Neural cell (in vitro differentiated cells): ENCODE measurements at regions not wholly inside any gene's neighbourhood (a gene's known extent, or its start where the extent isn't known, plus 50 kb on each side); places are given as distances from the start of the nearest gene placed in this dataset.

Experiments used
- H2AFZ ChIP-seq: fragments of 200-600, 300-800 bp; sonication (generic), shearing (Covaris generic); 2 replicates; pipeline ENCODE4 v1.6.0; 2014; ENCODE audit warnings: low read depth, mild to moderate bottlenecking, antibody characterized with exemption, low read length, moderate library complexity
- H3F3A ChIP-seq: fragments of 200-600 bp; shearing (Covaris generic); 2 replicates; pipeline ENCODE4 v1.6.1; 2016; ENCODE audit warnings: mild to moderate bottlenecking, moderate library complexity, mixed read lengths, antibody characterized with exemption, low read length; ENCODE audit not compliant: insufficient read depth, poor library complexity, severe bottlenecking
- H3K27ac ChIP-seq: fragments of 200-600, 300-800 bp; sonication (generic), shearing (Covaris generic); 2 replicates; pipeline ENCODE4 v1.5.1; 2014; ENCODE audit warnings: mild to moderate bottlenecking, low read length, moderate library complexity
- H3K27me3 ChIP-seq: fragments of 300-800, 200-600 bp; sonication (generic), shearing (Covaris generic); 2 replicates; pipeline ENCODE4 v1.6.0; 2014; ENCODE audit warnings: mild to moderate bottlenecking, low read depth, low read length, moderate library complexity; ENCODE audit not compliant: insufficient read depth
- H3K36me3 ChIP-seq: fragments of 300-800, 200-600 bp; sonication (generic), shearing (Covaris generic); 2 replicates; pipeline ENCODE4 v1.5.1; 2014; ENCODE audit warnings: mild to moderate bottlenecking, antibody characterized with exemption, low read length, moderate library complexity; ENCODE audit not compliant: insufficient read depth
- H3K4me2 ChIP-seq: fragments of 300-800, 200-600 bp; sonication (generic), shearing (Covaris generic); 2 replicates; pipeline ENCODE4 v1.6.0; 2014; ENCODE audit warnings: mild to moderate bottlenecking, low read length
- H3K4me3 ChIP-seq: fragments of 300-800, 200-600 bp; sonication (generic), shearing (Covaris generic); 2 replicates; pipeline ENCODE4 v1.5.1; 2014; ENCODE audit warnings: mild to moderate bottlenecking, low read length, moderate library complexity
- H3K79me2 ChIP-seq: fragments of 200-600 bp; shearing (Covaris generic); replicated peaks from 2 replicates; pipeline ENCODE4 v1.6.0; 2014; ENCODE audit warnings: mild to moderate bottlenecking, low read length, moderate library complexity; ENCODE audit not compliant: insufficient read depth
- H3K9ac ChIP-seq: fragments of 300-800, 200-600 bp; sonication (generic), shearing (Covaris generic); 2 replicates; pipeline ENCODE4 v1.6.1; 2016; ENCODE audit warnings: mild to moderate bottlenecking, low read length, mixed read lengths
- H3K9me2 ChIP-seq: fragments of 200-600 bp; shearing (Covaris generic); 2 replicates; pipeline ENCODE4 v1.6.1; 2016; ENCODE audit warnings: mild to moderate bottlenecking, low read length, mixed read lengths; ENCODE audit not compliant: insufficient read depth
- H3K9me3 ChIP-seq: fragments of 200-600, 300-800 bp; sonication (generic), shearing (Covaris generic); 2 replicates; pipeline ENCODE4 v1.6.1; 2016; ENCODE audit warnings: mild to moderate bottlenecking, mixed run types, low read length, moderate library complexity, mixed read lengths
- H4K20me1 ChIP-seq: fragments of 200-600 bp; shearing (Covaris generic); 2 replicates; pipeline ENCODE4 v1.6.1; 2016; ENCODE audit warnings: mild to moderate bottlenecking, mixed run types; ENCODE audit not compliant: insufficient read depth
- EP300 ChIP-seq: fragments of 450-650 bp; conservative IDR thresholded peaks from 2 replicates; pipeline ENCODE4 v1.6.1; 2014; ENCODE audit warnings: antibody characterized with exemption, mild to moderate bottlenecking, moderate library complexity; ENCODE audit not compliant: poor library complexity, severe bottlenecking
- MXI1 ChIP-seq: fragments of 450-650 bp; conservative IDR thresholded peaks from 2 replicates; pipeline ENCODE4 v1.6.1; 2014; ENCODE audit warnings: antibody characterized with exemption, mild to moderate bottlenecking; ENCODE audit not compliant: poor library complexity, severe bottlenecking
- POLR2AphosphoS5 ChIP-seq: IDR thresholded peaks from 2 replicates; pipeline ENCODE4 v1.6.1; 2012
- SMC3 ChIP-seq: fragments of 450-650 bp; conservative IDR thresholded peaks from 2 replicates; pipeline ENCODE4 v1.6.1; 2014; ENCODE audit warnings: antibody characterized with exemption, mild to moderate bottlenecking, moderate library complexity; ENCODE audit not compliant: poor library complexity
- TAF1 ChIP-seq: IDR thresholded peaks from 2 replicates; pipeline ENCODE4 v1.6.1; 2012; ENCODE audit warnings: low read depth
- TF ChIP-seq, protein P1 (sequence below): fragments of 450-650 bp; IDR thresholded peaks from 2 replicates; pipeline ENCODE4 v1.5.1; 2014; ENCODE audit warnings: antibody characterized with exemption, mild to moderate bottlenecking, moderate library complexity; ENCODE audit not compliant: poor library complexity, severe bottlenecking
- TF ChIP-seq, protein P2 (sequence below): IDR thresholded peaks from 2 replicates; pipeline ENCODE4 v1.6.1; 2012; ENCODE audit warnings: borderline replicate concordance

DNA sequence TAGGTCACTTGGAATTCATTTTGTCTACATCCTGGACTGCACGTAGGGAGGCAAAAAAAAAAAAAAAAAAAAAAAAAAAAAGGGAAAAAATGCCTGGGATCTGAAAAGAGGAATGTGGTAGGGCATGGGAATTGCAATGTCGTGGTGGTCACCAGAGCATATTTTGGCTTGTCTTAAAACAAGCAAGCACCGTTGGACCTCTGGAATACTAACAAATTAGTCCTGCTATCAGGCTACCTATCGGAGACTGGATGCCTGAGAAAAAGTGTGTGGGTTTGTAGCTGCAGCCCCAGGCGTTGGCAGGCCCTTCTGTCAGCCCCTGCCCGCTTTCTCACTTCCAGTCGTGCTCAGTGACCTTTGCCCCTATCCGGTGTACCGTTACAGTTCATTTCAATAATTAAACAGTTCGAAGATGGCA, 588.5 kb upstream of the ZEB2 start:
- H3K79me2 ChIP-seq: no peaks in the 10 kb centered on the region
- no peak overlapping the region for H2AFZ ChIP-seq
- no peaks in the 10 kb centered on the region for H3K27me3 ChIP-seq
- TF ChIP-seq, protein P1, sequence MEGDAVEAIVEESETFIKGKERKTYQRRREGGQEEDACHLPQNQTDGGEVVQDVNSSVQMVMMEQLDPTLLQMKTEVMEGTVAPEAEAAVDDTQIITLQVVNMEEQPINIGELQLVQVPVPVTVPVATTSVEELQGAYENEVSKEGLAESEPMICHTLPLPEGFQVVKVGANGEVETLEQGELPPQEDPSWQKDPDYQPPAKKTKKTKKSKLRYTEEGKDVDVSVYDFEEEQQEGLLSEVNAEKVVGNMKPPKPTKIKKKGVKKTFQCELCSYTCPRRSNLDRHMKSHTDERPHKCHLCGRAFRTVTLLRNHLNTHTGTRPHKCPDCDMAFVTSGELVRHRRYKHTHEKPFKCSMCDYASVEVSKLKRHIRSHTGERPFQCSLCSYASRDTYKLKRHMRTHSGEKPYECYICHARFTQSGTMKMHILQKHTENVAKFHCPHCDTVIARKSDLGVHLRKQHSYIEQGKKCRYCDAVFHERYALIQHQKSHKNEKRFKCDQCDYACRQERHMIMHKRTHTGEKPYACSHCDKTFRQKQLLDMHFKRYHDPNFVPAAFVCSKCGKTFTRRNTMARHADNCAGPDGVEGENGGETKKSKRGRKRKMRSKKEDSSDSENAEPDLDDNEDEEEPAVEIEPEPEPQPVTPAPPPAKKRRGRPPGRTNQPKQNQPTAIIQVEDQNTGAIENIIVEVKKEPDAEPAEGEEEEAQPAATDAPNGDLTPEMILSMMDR: no peak
- TF ChIP-seq, protein P2, sequence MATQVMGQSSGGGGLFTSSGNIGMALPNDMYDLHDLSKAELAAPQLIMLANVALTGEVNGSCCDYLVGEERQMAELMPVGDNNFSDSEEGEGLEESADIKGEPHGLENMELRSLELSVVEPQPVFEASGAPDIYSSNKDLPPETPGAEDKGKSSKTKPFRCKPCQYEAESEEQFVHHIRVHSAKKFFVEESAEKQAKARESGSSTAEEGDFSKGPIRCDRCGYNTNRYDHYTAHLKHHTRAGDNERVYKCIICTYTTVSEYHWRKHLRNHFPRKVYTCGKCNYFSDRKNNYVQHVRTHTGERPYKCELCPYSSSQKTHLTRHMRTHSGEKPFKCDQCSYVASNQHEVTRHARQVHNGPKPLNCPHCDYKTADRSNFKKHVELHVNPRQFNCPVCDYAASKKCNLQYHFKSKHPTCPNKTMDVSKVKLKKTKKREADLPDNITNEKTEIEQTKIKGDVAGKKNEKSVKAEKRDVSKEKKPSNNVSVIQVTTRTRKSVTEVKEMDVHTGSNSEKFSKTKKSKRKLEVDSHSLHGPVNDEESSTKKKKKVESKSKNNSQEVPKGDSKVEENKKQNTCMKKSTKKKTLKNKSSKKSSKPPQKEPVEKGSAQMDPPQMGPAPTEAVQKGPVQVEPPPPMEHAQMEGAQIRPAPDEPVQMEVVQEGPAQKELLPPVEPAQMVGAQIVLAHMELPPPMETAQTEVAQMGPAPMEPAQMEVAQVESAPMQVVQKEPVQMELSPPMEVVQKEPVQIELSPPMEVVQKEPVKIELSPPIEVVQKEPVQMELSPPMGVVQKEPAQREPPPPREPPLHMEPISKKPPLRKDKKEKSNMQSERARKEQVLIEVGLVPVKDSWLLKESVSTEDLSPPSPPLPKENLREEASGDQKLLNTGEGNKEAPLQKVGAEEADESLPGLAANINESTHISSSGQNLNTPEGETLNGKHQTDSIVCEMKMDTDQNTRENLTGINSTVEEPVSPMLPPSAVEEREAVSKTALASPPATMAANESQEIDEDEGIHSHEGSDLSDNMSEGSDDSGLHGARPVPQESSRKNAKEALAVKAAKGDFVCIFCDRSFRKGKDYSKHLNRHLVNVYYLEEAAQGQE: no peak
- no peak for TF ChIP-seq TAF1
- no peak for TF ChIP-seq EP300
- no peak overlapping the region for H3K4me2 ChIP-seq
- H3K9me2 ChIP-seq: no peaks in the 10 kb centered on the region
- no peak overlapping the region for H3K4me3 ChIP-seq
- no peaks in the 10 kb centered on the region for H3K36me3 ChIP-seq
- no peaks in the 10 kb centered on the region for H4K20me1 ChIP-seq
- H3F3A ChIP-seq: no peaks in the 10 kb centered on the region
- H3K9ac ChIP-seq: no peak overlapping the region
- H3K27ac ChIP-seq: no peak overlapping the region
- peaks cover 5% of the 10 kb centered on the region for H3K9me3 ChIP-seq

DNA sequence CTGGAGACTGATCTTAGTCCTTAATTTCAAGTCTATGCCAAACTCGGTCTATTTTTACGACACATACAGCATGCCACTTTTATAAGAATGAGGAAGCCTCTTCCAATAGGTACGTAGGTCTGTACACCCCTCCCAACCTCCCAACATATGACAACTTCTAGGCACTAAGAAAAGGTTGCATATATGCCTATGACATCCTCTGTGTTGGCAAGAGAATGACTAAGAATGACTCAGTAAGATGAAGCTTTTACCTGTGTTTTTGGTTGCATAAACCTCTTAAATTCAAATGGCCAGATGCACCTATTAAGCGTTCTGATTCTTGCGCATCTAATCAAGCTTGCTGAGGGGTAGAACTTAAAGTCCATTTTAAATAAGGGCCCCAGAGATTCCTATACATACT, 586.4 kb upstream of the ZEB2 start:
- Histone ChIP-seq H3K9me2 (no peaks in the 10 kb centered on the region), H3K27me3 (no peaks in the 10 kb centered on the region), H2AFZ (no peak overlapping the region), H3K79me2 (no peaks in the 10 kb centered on the region), H3K9ac (no peak overlapping the region), H3K4me2 (no peak overlapping the region), H3K36me3 (no peaks in the 10 kb centered on the region), H3K9me3 (peaks cover under 1% of the 10 kb centered on the region), H3K27ac (no peak overlapping the region), H4K20me1 (no peaks in the 10 kb centered on the region), H3K4me3 (no peak overlapping the region), H3F3A (no peaks in the 10 kb centered on the region)
- TF ChIP-seq MXI1 (no peak), TAF1 (no peak), EP300 (no peak), SMC3 (no peak)
- TF ChIP-seq, protein P1: no peak

DNA sequence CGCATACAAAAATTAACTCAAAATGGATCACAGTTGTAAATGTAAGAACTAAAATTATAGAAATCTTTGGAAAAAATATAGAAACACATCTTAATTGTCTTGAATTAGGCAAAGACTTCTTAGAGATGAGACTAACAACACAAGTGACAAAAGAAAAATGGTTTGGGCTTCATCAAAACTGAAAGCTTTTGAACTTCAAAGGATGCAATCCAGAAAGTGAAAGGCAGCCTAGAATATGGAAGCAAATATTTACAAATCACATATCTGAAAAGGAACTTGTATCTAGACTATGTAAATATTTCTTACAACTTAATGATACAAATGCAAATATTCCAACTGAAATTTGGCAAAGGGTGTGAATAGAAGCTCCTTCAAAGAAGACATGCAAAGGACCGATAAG, 582.8 kb upstream of the ZEB2 start:
- H3K4me3 ChIP-seq: no peak overlapping the region
- H3K9ac ChIP-seq: no peak overlapping the region
- TF ChIP-seq SMC3 (no peak), EP300 (no peak), MXI1 (no peak), POLR2AphosphoS5 (no peak)
- TF ChIP-seq, protein P2: no peak
- TF ChIP-seq, protein P1: no peak
- no peak overlapping the region for H3K27ac ChIP-seq
- H3K9me3 ChIP-seq: no peaks in the 10 kb centered on the region
- no peak overlapping the region for H2AFZ ChIP-seq
- no peaks in the 10 kb centered on the region for H4K20me1 ChIP-seq
- no peaks in the 10 kb centered on the region for H3K79me2 ChIP-seq
- no peak overlapping the region for H3K4me2 ChIP-seq
- no peaks in the 10 kb centered on the region for H3K27me3 ChIP-seq
- no peaks in the 10 kb centered on the region for H3F3A ChIP-seq
- H3K9me2 ChIP-seq: no peaks in the 10 kb centered on the region
- H3K36me3 ChIP-seq: no peaks in the 10 kb centered on the region
